CD14-positive monocyte (primary cell): ENCODE measurements at regions not wholly inside any gene's neighbourhood (a gene's known extent, or its start where the extent isn't known, plus 50 kb on each side); places are given as distances from the start of the nearest gene placed in this dataset.

Experiments used
- DNase-seq, 3 donors: peaks; one replicate each; pipeline ENCODE4 v3.0.0-alpha.2; 2011 to 2022
- H2AFZ ChIP-seq: 2 replicates; pipeline ENCODE4 v1.6.0; 2012; ENCODE audit warnings: mild to moderate bottlenecking, low read depth, low read length, inconsistent platforms; ENCODE audit not compliant: insufficient read depth, poor library complexity, severe bottlenecking
- H3K27ac ChIP-seq, 2 donors: 1 replicate in 1 of 2; 2 replicates in 1 of 2; pipeline ENCODE4 v1.5.1; 2012 to 2013; ENCODE audit warnings: low read length in 2 of 2, control low read depth in 1 of 2, inconsistent platforms in 1 of 2, low read depth in 1 of 2, mild to moderate bottlenecking in 1 of 2
- H3K27me3 ChIP-seq, 2 donors: one replicate each; pipeline versions ENCODE4 v1.6.0 to v1.6.1; 2011 to 2013; ENCODE audit warnings: low read length in 2 of 2; ENCODE audit not compliant: control insufficient read depth in 2 of 2, insufficient read depth in 2 of 2
- H3K36me3 ChIP-seq, 2 donors: replicated peaks in 1 of 2; 1 replicate in 1 of 2; 2 replicates in 1 of 2; pipeline versions ENCODE4 v1.5.1 to v1.6.1; 2012 to 2013; ENCODE audit warnings: low read length in 2 of 2, control low read depth in 1 of 2, inconsistent platforms in 1 of 2, mild to moderate bottlenecking in 1 of 2; ENCODE audit not compliant: insufficient read depth in 2 of 2, control insufficient read depth in 1 of 2
- H3K4me1 ChIP-seq, 2 donors: 1 replicate in 1 of 2; 2 replicates in 1 of 2; pipeline versions ENCODE4 v1.5.1 to v1.6.1; 2012 to 2013; ENCODE audit warnings: low read length in 2 of 2, control low read depth in 1 of 2, inconsistent platforms in 1 of 2, mild to moderate bottlenecking in 1 of 2, moderate library complexity in 1 of 2; ENCODE audit not compliant: insufficient read depth in 2 of 2, control insufficient read depth in 1 of 2
- H3K4me2 ChIP-seq: replicated peaks from 2 replicates; pipeline ENCODE3; 2012; ENCODE audit warnings: low read length, moderate library complexity, mild to moderate bottlenecking; ENCODE audit not compliant: poor library complexity, severe bottlenecking; ENCODE audit errors: extremely low read depth
- H3K4me3 ChIP-seq, 3 experiments: fragments of 200-600 bp in 1 of 3; sonication (generic) in 1 of 3; replicated peaks in 1 of 3; 1 replicate in 2 of 3; 2 replicates in 1 of 3; pipeline ENCODE4 v1.5.1; 2011 to 2013; ENCODE audit warnings: low read length in 3 of 3, mild to moderate bottlenecking in 3 of 3, control low read depth in 2 of 3, low read depth in 2 of 3, inconsistent platforms in 1 of 3, moderate library complexity in 1 of 3
- H3K79me2 ChIP-seq: 2 replicates; pipeline ENCODE4 v1.6.0; 2012; ENCODE audit warnings: mild to moderate bottlenecking, control low read depth, inconsistent platforms, low read length, moderate library complexity; ENCODE audit not compliant: insufficient read depth
- H3K9ac ChIP-seq: 2 replicates; pipeline ENCODE4 v1.6.0; 2017; ENCODE audit warnings: low read length, mild to moderate bottlenecking; ENCODE audit not compliant: insufficient read depth, poor library complexity, severe bottlenecking
- H3K9me3 ChIP-seq, 2 donors: replicated peaks in 1 of 2; 1 replicate in 1 of 2; 2 replicates in 1 of 2; pipeline versions ENCODE4 v1.5.1 to v1.6.1; 2012 to 2013; ENCODE audit warnings: low read length in 2 of 2, control low read depth in 1 of 2; ENCODE audit not compliant: control insufficient read depth in 1 of 2, insufficient read depth in 1 of 2
- H4K20me1 ChIP-seq: 2 replicates; pipeline ENCODE4 v1.6.0; 2012; ENCODE audit warnings: mild to moderate bottlenecking, low read length, control low read depth, moderate library complexity; ENCODE audit not compliant: insufficient read depth
- H3K27ac Mint-ChIP-seq, 7 donors: one replicate each; pipeline ENCODE4 v1.8.0; 2020; ENCODE audit warnings: mild to moderate bottlenecking in 7 of 7, mixed read lengths in 7 of 7, moderate library complexity in 6 of 7, inconsistent platforms in 2 of 7
- H3K27me3 Mint-ChIP-seq, 3 donors: one replicate each; pipeline ENCODE4 v1.8.0; 2021 to 2022; ENCODE audit warnings: low read depth in 3 of 3, mild to moderate bottlenecking in 3 of 3, mixed read lengths in 3 of 3, moderate library complexity in 3 of 3, inconsistent platforms in 1 of 3
- H3K36me3 Mint-ChIP-seq, 2 donors: one replicate each; pipeline ENCODE4 v1.8.0; 2020; ENCODE audit warnings: mixed read lengths in 2 of 2, inconsistent platforms in 1 of 2, mild to moderate bottlenecking in 1 of 2
- H3K4me1 Mint-ChIP-seq: one replicate; pipeline ENCODE4 v1.8.0; 2020; ENCODE audit warnings: mild to moderate bottlenecking, mixed read lengths
- H3K4me3 Mint-ChIP-seq, 2 donors: one replicate each; pipeline ENCODE4 v1.8.0; 2020; ENCODE audit warnings: mild to moderate bottlenecking in 2 of 2, mixed read lengths in 2 of 2, moderate library complexity in 1 of 2
- H3K9me3 Mint-ChIP-seq, 7 donors: one replicate each; pipeline ENCODE4 v1.8.0; 2020 to 2022; ENCODE audit warnings: mixed read lengths in 7 of 7, mild to moderate bottlenecking in 6 of 7, moderate library complexity in 6 of 7, inconsistent platforms in 2 of 7
- WGBS: methylation state at CpG from one replicate; pipeline ENCODE4 v1.1.5; 2013; ENCODE audit warnings: missing lambda C conversion rate; ENCODE audit not compliant: insufficient coverage; 5-methylcytosine and 5-hydroxymethylcytosine counted together
- intact Hi-C, 2 donors: fragments of 100-400 bp; cut with micrococcal nuclease; formaldehyde crosslinking; loops; one replicate each; pipeline versions ENCODE4 v1.15.0 to v1.15.1; 2023
- TF ChIP-seq, protein P1 (sequence below): fragments of 200-600 bp; IDR thresholded peaks from one replicate; pipeline ENCODE4 v1.8.0; 2022; ENCODE audit warnings: antibody characterized with exemption, mild to moderate bottlenecking

DNA sequence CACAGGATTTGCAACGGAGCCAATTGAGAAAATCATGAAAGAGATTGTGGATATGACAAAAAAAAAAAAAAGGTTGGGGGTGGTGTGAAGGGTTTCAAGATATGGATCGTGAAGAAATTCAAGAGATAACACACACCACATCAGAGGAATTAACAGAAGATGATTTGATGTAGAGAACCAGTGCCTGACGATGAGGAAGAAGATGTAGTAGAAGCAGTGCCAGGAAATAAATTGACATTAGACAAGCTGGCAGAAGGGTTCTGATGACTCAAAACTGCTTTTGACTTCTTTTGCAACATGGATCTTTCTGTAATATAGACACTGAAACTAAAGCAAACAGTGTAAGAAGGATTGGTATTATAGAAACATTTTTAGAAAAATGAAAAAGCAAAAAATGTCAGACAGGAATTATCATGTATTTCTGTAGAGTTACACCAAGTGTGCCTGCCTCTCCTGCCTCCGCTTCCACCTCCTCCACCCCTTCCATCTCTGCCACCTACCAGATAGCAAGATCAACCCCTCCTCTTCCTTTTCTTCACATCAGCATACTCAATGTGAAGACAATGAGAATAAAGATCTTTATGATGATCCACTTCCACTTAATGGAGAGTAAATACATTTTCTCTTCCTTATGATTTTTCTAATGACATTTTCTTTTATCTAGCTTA, 127.5 kb upstream of the OTUD4 start:
- H2AFZ ChIP-seq, result no peak overlapping the region

DNA sequence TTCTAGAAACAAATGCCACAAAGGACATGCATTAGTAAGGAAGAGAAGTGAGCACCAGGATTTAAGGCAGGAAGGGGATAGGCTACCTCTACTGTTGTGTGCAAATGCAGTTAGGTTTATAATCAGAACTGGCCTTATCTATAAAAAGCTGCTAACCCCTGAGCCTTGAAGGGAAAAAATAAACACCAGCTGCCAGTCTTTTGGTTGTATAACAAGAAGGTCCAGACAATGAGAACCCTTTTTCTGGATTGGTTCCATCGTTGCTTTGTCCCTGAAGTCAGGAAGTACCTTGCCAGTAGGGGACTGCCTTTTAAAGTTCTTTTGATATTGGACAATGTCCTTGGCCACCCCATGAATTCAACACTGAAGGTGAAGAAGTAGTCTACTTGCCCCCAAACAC, 126.7 kb upstream of the OTUD4 start:
- no peaks in the 10 kb centered on the region for H4K20me1 ChIP-seq
- no peak for DNase-seq
- H3K27ac ChIP-seq, result no peak overlapping the region
- 57% methylated on average over 1 of the region's 1 CpG for WGBS
- H3K27me3 ChIP-seq, result no peaks in the 10 kb centered on the region
- H3K4me1 ChIP-seq, result no peaks in the 10 kb centered on the region
- no peaks in the 10 kb centered on the region for H3K36me3 Mint-ChIP-seq
- intact Hi-C loops, result no loop called here
- H3K27me3 Mint-ChIP-seq, result peaks cover 0 to 2% (median 0%) of the 10 kb centered on the region in 3 donors
- H3K27ac Mint-ChIP-seq, result no peak overlapping the region
- H3K4me2 ChIP-seq, result no peak overlapping the region
- H3K36me3 ChIP-seq, result no peaks in the 10 kb centered on the region
- TF ChIP-seq, protein P1, sequence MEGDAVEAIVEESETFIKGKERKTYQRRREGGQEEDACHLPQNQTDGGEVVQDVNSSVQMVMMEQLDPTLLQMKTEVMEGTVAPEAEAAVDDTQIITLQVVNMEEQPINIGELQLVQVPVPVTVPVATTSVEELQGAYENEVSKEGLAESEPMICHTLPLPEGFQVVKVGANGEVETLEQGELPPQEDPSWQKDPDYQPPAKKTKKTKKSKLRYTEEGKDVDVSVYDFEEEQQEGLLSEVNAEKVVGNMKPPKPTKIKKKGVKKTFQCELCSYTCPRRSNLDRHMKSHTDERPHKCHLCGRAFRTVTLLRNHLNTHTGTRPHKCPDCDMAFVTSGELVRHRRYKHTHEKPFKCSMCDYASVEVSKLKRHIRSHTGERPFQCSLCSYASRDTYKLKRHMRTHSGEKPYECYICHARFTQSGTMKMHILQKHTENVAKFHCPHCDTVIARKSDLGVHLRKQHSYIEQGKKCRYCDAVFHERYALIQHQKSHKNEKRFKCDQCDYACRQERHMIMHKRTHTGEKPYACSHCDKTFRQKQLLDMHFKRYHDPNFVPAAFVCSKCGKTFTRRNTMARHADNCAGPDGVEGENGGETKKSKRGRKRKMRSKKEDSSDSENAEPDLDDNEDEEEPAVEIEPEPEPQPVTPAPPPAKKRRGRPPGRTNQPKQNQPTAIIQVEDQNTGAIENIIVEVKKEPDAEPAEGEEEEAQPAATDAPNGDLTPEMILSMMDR, result no peak
- peaks cover 0 to 3% (median 0%) of the 10 kb centered on the region in 7 donors for H3K9me3 Mint-ChIP-seq
- H3K4me1 Mint-ChIP-seq, result no peaks in the 10 kb centered on the region
- H3K4me3 ChIP-seq, result no peak overlapping the region
- H3K79me2 ChIP-seq, result no peaks in the 10 kb centered on the region
- no peak overlapping the region for H3K4me3 Mint-ChIP-seq
- H3K9ac ChIP-seq, result no peak overlapping the region
- H2AFZ ChIP-seq, result no peak overlapping the region
- no peaks in the 10 kb centered on the region for H3K9me3 ChIP-seq

More for the DNA sequence above, 127.5 kb upstream of the OTUD4 start:
- intact Hi-C loops, result no loop called here
- Histone ChIP-seq H3K4me2 (no peak overlapping the region), H3K27ac (no peak overlapping the region), H3K4me3 (no peak overlapping the region), H3K79me2 (no peaks in the 10 kb centered on the region), H3K36me3 (no peaks in the 10 kb centered on the region), H3K4me1 (no peaks in the 10 kb centered on the region), H3K9me3 (no peaks in the 10 kb centered on the region), H4K20me1 (no peaks in the 10 kb centered on the region), H3K9ac (no peak overlapping the region), H3K27me3 (no peaks in the 10 kb centered on the region)
- peaks cover 0 to 3% (median 0%) of the 10 kb centered on the region in 7 donors for H3K9me3 Mint-ChIP-seq
- no peak for DNase-seq
- H3K27me3 Mint-ChIP-seq, result peaks cover 0 to 2% (median 0%) of the 10 kb centered on the region in 3 donors
- H3K4me3 Mint-ChIP-seq, result no peak overlapping the region
- TF ChIP-seq, protein P1, result no peak
- no peaks in the 10 kb centered on the region for H3K36me3 Mint-ChIP-seq
- H3K27ac Mint-ChIP-seq, result no peak overlapping the region
- WGBS, result no CpG with 5 or more reads among the region's 4 CpGs
- no peaks in the 10 kb centered on the region for H3K4me1 Mint-ChIP-seq
